ENCODE measurements at regions not wholly inside any gene's neighbourhood (a gene's known extent, or its start where the extent isn't known, plus 50 kb on each side); places are given as distances from the start of the nearest gene placed in this dataset.
"Not testable (repeated sequence)": the region's sequence is repeated elsewhere in the genome, so short reads cannot be mapped to it uniquely, and the experiment has no call there.

- peak; percentile 26 for DNase-seq
These were observed 90.4 kb upstream of the MCHR2 start for GRCh38 chr6:100084316-100084990.

- DNase-seq: no peak
These were observed 84.5 kb upstream of the MCHR2 start for GRCh38 chr6:100078509-100078908.

GRCh38 chr6:100065348-100065747 lies 71.3 kb upstream of the MCHR2 start:
- no peak for DNase-seq

GRCh38 chr6:100062621-100063020 lies 68.6 kb upstream of the MCHR2 start:
- DNase-seq: peak; percentile 21

- DNase-seq: no peak
These were observed 63.9 kb upstream of the MCHR2 start for GRCh38 chr6:100057941-100058340.

- DNase-seq: no peak
These were observed 56.5 kb upstream of the MCHR2 start for GRCh38 chr6:100050550-100050949.

- DNase-seq: not testable (repeated sequence)
These were observed 49.9 kb upstream of the MCHR2 start for GRCh38 chr6:100043961-100044360.

Measured in eye (tissue), 1 donor.